Epidermal melanocyte (primary cell): ENCODE measurements at regions not wholly inside any gene's neighbourhood (a gene's known extent, or its start where the extent isn't known, plus 50 kb on each side); places are given as distances from the start of the nearest gene placed in this dataset.
"Not testable (repeated sequence)": the region's sequence is repeated elsewhere in the genome, so short reads cannot be mapped to it uniquely, and the experiment has no call there.

ENCODE experiments used
- DNase-seq: peaks from one replicate; pipeline ENCODE4 v3.0.0; 2011; ENCODE audit warnings: low spot score; ENCODE audit not compliant: insufficient read length

DNA sequence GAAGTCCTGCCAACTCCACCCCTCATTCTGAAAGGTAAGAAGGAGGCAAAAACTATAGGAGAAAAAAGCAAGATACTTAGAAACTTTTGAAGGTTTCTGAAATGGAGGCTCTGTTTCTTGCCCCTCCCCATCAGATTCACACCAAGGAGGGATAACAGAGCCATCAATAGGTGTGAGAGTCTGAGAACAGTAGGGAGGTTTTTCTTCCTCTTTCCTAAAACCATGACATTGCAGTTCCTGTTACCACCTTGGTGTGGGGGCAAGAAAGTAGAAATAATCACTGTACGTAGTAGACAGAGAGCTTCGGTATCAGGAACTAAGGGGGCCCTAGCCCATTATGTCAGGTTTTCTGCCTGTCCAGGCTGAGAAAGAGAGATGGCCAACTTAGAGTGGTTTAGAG is 333.3 kb upstream of the SYNCRIP start:
- no peak for DNase-seq

DNA sequence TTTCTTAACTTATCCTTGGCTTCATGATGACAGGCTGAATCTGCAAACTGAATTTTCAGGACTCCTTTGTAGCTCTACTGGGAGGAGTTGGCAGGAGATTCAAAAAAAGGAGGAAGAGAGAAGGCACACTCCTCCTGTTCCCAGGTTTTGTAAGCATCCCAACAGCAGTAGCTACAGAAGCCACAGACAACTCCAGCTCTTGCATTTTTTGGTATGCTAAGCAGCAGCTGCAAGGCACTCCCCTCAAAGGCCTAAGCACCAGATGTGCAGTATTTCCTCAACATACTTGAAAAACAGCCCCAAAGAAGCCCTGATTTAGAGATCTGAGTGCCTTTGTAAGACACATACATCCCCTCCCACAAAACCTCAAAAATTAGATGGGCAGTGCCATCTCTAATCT is 328.6 kb upstream of the SYNCRIP start:
- no peak for DNase-seq

DNA sequence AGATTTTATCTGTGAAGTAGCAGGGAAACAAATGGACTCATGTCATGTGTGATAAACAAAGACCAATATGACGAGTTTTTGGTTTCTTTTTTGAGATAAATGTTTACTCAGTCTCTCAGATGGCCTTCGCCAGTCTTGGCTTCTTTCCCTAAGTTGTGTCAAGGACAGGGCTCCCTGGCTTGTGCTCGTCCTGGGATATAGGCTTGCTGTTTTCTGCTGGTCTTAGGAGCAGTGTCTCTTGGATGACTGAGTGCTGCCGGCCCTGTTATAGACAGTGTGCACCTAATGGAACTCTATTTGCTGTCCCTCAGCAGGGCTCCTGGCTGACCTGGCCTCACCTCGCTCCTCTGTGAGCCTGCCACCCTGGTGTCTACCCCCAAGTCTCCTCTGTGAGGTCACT is 324.1 kb upstream of the SYNCRIP start:
- DNase-seq = no peak

DNA sequence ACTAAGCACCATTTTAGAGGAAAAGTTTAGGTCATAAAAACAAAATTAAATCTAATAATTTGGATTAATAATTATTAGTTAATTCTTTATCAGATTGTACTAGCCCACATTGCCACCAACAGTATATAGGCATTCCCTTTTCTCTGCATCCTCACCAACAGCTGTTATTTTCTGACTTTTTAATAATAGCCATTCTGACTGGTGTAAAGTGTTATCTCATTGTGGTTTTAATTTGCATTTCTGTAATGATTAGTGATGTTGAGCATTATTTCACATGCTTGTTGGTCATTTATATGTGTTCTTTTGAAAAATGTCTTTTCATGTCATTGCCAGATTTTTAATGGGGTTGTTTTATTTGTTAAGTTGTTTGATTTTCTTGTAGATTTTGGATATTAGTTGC is 319.1 kb upstream of the SYNCRIP start:
- no peak for DNase-seq

DNA sequence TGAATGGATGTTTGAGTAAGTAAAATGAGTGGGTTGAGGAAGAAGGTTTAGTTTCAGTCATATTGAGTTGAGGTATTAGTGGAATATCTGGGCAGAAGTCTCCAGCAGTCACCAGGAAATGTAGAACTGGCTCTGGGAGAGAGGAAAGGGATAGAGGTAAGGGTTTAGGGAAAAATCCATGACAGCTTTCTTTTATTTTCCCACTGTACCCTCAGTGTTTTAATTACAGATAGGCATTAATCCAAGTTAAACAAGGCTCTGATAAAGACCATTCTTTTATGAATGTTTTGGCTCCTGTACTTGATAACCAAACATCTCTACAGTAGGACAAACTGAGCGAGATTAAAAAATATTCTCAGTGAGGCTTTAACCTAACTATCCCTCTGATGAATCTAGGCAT is 318.4 kb upstream of the SYNCRIP start:
- no peak for DNase-seq

DNA sequence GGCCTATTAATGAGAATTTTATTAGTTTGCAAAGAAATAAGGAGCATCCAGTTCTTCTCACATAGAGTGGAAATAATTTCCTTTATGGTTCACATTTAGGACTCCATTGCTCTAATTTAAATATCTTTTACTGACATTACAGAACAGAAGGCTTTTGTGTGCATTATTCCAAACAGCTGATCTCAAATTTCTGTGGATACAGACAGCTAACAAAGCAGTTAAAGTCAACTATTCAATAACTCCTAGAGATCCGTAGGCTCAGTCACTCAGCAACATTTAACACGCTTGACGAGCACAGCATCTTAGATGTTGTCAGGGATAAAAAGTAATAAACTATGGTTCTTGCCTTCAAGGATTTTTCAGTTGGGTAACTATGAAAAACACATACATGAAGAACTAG is 305.8 kb upstream of the SYNCRIP start:
- no peak for DNase-seq

DNA sequence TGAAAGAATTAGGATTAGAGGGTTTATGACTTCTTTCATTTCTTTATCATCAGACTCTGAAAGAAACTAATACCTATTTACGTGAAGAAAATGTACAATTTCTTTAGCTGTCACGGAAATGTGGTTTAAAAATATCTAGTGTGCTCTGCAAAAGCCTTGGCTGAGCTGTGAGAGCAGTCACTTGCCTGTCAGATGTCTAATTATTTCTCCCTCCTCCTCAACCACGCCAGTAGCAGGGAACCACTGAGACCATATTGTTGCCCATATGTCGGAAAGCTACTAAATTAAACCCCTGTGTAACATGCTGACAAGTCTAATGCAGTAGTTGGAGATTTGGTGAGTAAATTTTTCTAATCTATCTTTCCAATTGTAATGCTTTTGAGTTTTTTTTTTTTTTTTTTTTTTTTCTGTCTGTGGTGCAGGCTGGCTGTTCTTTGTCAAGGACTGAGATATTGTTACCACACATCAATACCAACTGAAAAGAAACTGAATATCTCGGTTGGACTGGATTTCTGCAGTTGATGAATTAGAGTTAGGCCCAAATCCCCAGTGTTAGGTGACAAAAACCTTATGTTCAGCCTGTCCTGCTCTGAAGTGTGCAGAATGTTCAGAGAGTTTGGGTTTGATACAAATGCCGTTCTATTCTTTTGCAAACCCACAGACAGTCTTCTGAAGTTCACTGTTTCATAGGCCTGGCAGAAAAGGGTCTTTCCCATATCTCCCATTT is 302.9 kb upstream of the SYNCRIP start:
- no peak for DNase-seq

DNA sequence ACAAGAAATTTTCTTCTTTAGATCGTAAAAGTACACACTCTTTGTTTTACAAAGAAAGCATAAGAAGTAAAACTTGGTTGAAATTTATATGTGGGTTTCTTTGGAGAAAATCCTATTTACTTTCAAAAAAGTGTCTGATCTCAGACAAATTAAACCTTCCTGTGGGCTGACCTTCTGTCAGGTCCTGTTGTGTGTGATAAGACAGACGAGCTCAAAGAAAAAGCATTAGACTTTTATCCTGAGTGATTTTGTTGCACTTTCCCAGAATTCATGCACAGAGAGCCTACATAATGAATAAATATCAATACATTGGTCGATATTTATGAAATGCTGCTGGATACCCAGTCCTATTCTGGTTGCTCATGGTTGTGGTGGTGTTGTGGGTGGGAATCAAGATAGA is 302.1 kb upstream of the SYNCRIP start:
- DNase-seq = no peak

DNA sequence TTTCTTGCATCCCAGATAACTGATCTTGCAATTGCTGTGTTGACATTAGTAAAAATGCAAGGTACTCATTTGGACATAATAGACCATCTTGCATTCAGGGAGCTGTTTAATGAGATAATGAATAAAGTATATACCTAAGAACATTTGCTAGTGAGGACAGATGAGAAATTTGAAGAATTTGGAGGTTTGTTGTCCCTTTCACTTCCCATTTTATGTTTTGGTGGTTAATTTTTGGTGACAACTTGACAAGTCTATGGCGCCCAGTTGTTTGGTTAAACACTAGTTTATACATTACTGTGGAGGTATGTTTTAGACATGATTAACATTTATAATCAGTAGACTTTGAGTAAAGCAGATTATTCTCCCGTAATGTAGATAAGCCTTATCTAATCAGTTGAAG is 300.2 kb upstream of the SYNCRIP start:
- no peak for DNase-seq

DNA sequence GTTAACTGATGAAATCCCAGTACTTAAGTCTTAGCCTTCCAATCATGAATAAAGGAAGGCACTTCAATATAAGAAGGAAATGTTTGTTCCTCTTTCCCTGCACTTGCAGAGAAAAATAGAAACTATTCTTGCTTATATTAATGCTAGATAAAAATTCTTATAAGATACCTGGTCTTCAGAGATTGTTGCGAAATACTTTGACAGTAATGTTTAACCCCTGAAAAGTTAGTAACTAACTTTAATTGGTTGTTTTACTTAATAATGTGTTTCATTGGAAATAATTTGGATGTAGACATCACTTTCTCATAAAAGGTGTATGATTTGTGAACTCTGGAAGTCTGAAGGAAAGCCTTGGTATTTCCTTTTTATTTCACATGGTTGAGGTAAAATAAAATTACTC is 294.2 kb upstream of the SYNCRIP start:
- no peak for DNase-seq

DNA sequence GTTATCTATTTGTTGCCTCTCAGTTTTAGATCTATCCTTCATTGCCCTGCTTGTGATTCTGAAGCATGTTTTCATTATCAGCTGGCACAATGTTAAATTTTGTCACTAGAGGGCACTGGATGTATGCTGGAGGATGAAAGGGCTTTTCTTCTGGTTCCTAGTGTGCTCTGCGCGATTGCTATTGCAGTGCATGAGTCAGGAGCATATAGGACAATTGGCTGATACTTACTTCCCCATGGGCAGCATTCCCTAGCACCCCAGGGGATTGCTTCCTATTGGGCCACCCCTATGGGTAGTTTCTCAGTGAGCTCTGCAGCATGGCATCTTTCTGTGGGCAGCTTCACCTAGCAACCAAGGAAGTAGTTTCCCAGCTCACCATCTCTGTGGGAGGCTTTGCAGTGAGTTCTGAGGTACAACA is 280.3 kb upstream of the SYNCRIP start:
- DNase-seq = peak; percentile 56

DNA sequence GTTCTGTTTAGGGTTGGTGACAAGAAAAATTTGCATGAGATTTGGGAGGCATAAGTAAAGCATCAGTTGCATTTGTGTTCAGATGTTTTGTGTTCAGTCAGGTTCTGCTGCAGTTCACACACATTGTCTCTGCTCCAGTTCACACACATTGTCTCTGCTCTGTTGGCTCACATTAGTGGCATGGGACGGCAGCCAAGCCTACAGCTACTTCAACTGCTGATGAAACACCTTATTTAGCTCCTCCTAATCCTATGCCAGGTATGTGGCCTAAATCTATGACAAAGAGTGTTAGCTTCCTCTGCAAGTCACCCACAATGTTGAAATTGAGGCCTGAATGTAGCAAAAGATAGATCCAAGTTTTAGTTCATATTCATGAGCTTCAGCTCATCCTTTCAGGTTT is 278.1 kb upstream of the SYNCRIP start:
- DNase-seq = no peak

DNA sequence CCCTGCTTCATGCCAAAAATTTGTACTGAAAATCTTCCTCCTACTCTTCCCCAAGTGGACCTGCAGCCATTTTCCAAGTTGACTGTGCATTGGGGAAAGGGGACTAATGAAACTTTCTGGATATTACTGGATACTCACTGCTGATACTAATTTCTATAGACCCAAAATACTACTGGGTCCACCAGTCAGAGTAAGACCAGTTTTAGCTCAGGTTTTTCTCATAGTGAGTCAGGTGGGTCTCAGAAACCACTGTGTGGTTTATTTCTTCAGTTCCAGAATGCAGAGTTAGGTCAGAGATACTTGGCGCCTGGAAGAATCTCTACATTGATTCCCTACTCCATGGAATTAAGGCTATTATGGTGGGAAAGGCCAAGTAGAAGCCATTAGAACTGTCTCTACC is 274.8 kb upstream of the SYNCRIP start:
- DNase-seq = no peak

DNA sequence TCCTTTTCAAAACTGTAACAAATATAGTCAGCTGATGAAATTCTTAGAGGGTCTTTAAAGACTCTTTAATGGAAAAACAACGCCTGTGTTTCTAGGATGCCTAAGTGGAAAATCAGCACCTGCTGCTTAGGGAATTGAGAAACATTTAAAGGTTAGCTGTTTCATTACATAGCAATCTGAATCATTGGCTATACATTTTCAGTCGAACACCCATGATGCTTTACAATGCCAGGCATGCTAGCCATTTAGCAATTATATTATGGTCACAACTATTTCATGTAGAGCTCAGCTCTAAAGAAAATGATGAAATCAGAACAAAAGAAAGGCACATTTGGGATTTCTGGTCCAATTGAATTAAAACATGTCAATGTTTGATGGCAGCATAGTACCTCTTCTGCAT is 270.3 kb upstream of the SYNCRIP start:
- DNase-seq = no peak

DNA sequence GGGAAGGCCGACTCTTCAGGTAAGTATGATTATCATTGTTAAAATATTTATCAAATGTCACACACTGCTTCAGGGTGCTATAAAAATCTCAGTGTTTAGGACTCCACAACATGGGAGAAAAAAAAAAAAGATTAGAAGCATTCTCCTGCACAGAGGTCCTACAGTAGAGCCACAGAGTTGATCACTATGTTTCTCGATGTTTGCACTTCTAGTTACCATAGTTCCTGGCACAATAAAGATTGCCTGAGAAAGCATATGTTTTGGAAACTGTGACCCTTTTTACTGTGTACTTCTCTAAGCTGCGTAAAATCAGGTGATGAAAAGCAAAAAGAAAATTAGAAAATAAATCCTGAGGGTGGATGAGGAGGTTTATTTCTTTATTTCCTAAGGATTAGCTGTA is 269.9 kb upstream of the SYNCRIP start:
- DNase-seq = no peak

DNA sequence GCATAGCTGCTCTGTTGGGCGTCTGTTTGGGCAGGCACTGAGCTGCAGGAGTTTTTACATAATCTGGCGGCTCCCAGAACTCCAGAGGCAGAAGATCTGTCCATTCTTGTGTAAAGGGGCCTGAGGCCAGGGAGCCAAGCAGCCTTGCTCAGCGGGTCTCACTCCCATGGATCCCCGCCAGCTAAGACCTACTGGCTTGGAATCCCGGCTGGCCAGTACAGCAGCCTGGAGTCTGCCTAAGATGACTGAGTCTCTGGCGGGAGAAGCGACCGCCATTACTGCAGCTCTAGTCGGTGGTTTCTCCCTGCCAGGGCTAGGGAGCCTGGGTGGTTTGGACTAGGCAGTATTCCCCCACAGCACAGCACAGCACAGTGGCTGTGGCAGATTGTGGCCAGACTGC is 268.4 kb upstream of the SYNCRIP start:
- no peak for DNase-seq

DNA sequence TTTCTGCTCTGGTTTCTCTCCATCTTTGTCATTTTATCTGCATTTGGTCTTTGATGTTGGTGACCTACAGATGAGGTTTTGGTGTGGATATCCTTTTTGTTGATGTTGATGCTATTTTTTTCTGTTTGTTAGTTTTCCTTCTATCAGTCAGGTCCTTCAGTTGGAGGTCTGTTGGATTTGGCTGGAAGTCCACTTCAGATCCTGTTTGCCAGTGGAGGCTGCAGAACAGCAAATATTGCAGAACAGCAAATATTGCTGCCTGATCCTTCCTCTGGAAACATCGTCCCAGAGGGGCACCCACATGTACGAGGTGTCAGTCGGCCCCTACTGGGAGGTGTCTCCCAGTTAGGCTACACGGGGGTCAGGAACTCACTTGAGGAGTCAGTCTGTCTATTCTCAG is 265.4 kb upstream of the SYNCRIP start:
- DNase-seq = not testable (repeated sequence)

DNA sequence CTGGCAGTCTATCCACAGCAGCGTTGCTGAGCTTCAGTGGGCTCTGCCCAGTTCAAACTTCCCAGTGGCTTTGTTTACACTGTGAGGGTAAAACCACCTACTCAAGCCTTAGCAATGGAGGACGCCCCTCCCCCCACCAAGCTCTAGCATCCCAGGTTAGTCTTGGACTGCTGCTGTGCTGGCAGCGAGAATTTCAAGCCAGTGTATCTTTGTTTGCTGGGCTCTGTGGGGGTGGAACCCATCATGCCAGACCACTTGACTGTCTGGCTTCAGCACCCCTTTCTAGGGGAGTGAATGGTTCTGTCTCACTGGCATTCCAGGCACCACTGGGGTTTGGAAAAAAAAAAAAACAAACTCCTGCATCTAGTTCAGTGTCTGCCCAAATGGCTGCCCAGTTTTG is 249.7 kb upstream of the SYNCRIP start:
- DNase-seq = no peak

DNA sequence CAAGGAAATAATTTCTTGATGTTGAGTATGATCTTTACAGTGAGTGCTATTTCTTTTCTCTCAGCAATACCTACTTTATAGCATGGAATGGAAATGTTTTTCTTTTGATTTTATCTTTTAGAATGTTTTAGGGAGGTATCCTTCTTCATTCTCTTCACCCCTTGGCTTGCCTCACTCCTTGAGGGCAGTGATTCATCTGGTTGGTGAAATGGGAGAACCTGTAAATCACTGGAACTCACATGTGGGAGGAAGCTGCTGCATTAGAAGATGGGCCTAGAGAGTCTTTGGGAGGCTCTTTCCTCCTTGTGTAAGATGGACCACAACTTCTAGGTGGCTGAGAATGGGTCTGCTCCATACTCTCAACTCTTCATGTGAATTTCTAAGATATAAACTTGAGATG is 244.8 kb upstream of the SYNCRIP start:
- no peak for DNase-seq

DNA sequence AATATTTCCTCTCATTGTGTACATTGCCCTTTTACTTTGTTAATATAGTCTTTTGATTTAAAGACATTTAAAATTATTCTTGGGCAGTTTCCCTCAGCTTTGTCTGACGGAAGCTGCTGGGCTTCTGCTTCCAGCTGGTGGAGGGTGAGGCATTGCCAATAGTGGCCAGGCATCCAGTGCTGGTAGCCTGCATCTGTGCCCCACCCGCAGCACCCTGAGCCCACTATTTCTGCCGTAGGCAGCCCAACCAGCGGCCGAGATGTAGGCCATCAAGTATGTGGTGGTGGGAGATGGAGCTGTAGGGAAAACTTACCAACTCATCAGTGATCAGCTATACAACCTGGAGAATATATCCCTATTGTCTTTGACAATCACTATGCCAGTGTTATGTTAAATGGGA is 226.0 kb upstream of the SYNCRIP start:
- DNase-seq = no peak

DNA sequence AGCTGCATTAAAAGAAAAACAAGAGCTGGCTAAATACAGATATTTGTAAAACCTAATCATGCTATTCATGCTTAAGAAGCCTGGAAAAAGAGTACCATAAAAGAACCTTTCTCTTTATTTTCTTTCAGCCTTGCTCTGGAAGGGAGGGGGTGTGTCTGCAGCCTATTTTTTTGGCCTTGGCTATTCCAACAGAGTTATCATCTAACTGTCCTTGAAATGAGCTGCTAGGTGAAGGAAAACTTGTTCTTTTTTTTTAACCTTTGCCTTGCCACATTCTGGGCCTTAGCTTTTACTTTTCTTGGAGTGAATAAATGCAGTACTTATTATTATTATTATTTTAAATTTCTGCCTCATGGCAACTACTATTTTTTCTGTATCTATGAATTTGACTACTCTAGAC is 224.9 kb upstream of the SYNCRIP start:
- no peak for DNase-seq

DNA sequence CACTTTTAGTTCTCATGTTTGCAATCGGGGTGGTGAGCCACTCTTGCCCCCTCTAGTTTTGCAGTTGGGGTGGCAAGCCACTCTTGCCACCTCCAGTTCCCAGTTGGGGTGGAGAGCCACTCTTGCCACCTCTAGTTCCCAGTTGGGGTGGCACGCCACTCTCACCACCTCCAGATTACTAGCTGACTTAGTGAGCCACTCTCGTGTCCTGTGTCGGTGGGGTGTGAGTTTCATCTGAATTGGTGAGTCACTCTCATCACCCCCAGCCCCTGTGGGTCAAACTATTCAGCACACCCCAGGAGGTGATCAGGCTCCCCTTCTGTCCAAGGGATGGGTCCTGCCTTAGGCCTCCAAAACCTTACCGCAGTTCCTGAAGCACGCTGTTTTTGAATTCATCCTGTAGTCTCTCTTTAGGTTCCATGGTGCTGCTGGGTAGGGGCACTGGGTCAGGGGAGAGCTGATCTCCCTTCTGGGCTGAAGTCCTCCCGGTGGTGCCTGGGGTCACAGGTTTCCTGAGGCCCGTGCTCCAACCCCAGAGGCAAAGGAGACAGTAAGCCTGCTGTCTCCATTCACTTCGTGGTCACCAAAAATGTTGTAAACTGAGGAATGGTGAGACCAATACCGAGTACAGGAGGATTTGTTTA is 224.2 kb upstream of the SYNCRIP start:
- no peak for DNase-seq

DNA sequence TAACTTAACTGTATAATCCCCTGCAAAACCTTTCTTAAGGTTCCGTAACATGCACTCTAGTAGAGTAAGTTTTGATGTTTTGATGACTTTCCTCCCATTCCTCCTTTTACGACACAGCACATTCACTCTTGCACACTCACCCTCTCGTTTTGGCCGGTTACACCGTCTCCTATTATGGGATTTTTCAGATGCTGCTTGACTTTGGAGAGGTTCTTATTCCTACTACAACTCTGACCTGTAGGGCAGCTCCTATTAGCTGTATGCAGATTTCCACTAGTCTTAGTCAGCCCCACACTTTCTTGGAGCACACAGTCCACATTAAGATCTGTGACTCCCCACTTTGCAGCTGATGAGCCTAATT is 223.7 kb upstream of the SYNCRIP start:
- no peak for DNase-seq
